T47D (cell line): ENCODE measurements at regions not wholly inside any gene's neighbourhood (a gene's known extent, or its start where the extent isn't known, plus 50 kb on each side); places are given as distances from the start of the nearest gene placed in this dataset.

Source experiments
- DNase-seq, 2 experiments: peaks; one replicate each; pipeline versions ENCODE4 v3.0.0 to v3.0.0-alpha.2; 2011 to 2012; ENCODE audit warnings: low read depth in 1 of 2, low spot score in 1 of 2
- JUND ChIP-seq: IDR thresholded peaks from 2 replicates; pipeline ENCODE4 v1.6.1; 2012; ENCODE audit warnings: low read depth
- in situ Hi-C: cut with HindIII; loops from 2 replicates; pipeline ENCODE4 v1.10.0; 2016; ENCODE audit warnings: low sequenced_read_pairs, low pct_unique_long_range_greater_than_20kb

- no peak for TF ChIP-seq JUND
- in situ Hi-C loops: no loop called here
- no peak for DNase-seq
Observed at GRCh38 chr20:54353292-54353691, 122.1 kb upstream of the DOK5 start.

GRCh38 chr20:54355631-54356280, 119.6 kb upstream of the DOK5 start:
- in situ Hi-C loops: no loop called here
- no peak for DNase-seq
- no peak for TF ChIP-seq JUND

- no peak for DNase-seq
- no peak for TF ChIP-seq JUND
- in situ Hi-C loops: no loop called here
Observed at GRCh38 chr20:54356801-54357200, 118.6 kb upstream of the DOK5 start.

GRCh38 chr20:54361475-54361874, 113.9 kb upstream of the DOK5 start:
- DNase-seq: no peak
- in situ Hi-C loops: no loop called here
- TF ChIP-seq JUND: no peak

GRCh38 chr20:54362283-54362682, 113.1 kb upstream of the DOK5 start:
- DNase-seq: no peak
- TF ChIP-seq JUND: no peak
- in situ Hi-C loops: no loop called here

- in situ Hi-C loops: no loop called here
- no peak for DNase-seq
- TF ChIP-seq JUND: no peak
Observed at GRCh38 chr20:54364365-54364764, 111.0 kb upstream of the DOK5 start.

GRCh38 chr20:54364919-54365318, 110.5 kb upstream of the DOK5 start:
- in situ Hi-C loops: no loop called here
- DNase-seq: no peak
- TF ChIP-seq JUND: no peak

- no peak for TF ChIP-seq JUND
- DNase-seq: no peak
- in situ Hi-C loops: no loop called here
Observed at GRCh38 chr20:54366669-54367344, 108.6 kb upstream of the DOK5 start.

- in situ Hi-C loops: no loop called here
- no peak for TF ChIP-seq JUND
- DNase-seq: no peak
Observed at GRCh38 chr20:54368570-54368969, 106.8 kb upstream of the DOK5 start.

GRCh38 chr20:54372313-54372712, 103.1 kb upstream of the DOK5 start:
- in situ Hi-C loops: no loop called here
- no peak for DNase-seq
- no peak for TF ChIP-seq JUND

- in situ Hi-C loops: no loop called here
- DNase-seq: no peak
- no peak for TF ChIP-seq JUND
Observed at GRCh38 chr20:54377992-54378773, 97.2 kb upstream of the DOK5 start.

GRCh38 chr20:54379893-54380584, 95.4 kb upstream of the DOK5 start:
- in situ Hi-C loops: no loop called here
- no peak for TF ChIP-seq JUND
- DNase-seq: no peak

GRCh38 chr20:54382419-54382818, 93.0 kb upstream of the DOK5 start:
- no peak for TF ChIP-seq JUND
- DNase-seq: peak in 1 of 2 experiments; percentile 35
- in situ Hi-C loops: no loop called here
